IMR-90 (cell line): ENCODE measurements at regions not wholly inside any gene's neighbourhood (a gene's known extent, or its start where the extent isn't known, plus 50 kb on each side); places are given as distances from the start of the nearest gene placed in this dataset.

Experiments
- ATAC-seq: fragments of 200-7000 bp; cut with Tn5 transposase; 2 replicates; pipeline ENCODE4 v1.9.1; 2020; ENCODE audit warnings: low read depth, mild to moderate bottlenecking, moderate library complexity
- BruUV-seq: library from RNA; stranded (reverse); fragments of 400-500 nt; replicated peaks from 2 replicates; lab custom pipeline; 2021; lab: Mats Ljungman, UMichigan
- CTCF ChIA-PET: fragments of 300-600 bp; formaldehyde crosslinking; extraction: SDS; loops from one replicate; lab custom pipeline; 2021; ENCODE audit warnings: antibody characterized with exemption; lab: Yijun Ruan, JAX
- POLR2A ChIA-PET: fragments of 300-600 bp; sonication (Branson Sonifier 250); formaldehyde crosslinking; loops from one replicate; lab custom pipeline; 2022; ENCODE audit warnings: antibody characterized with exemption; ENCODE audit not compliant: unreplicated experiment; lab: Charles Lee
- DNase-seq: peaks from one replicate; pipeline ENCODE4 v3.0.0; 2013
- H2AFZ ChIP-seq: replicated peaks from 2 replicates; pipeline ENCODE3; 2013; ENCODE audit warnings: low read length, mild to moderate bottlenecking; ENCODE audit not compliant: poor library complexity
- H2AK5ac ChIP-seq: 2 replicates; pipeline ENCODE4 v1.6.1; 2013; ENCODE audit warnings: low read depth, low read length, inconsistent platforms
- H2AK9ac ChIP-seq: replicated peaks from 2 replicates; pipeline ENCODE3; 2013; ENCODE audit warnings: mild to moderate bottlenecking, low read depth, low read length, moderate library complexity; ENCODE audit not compliant: poor library complexity
- H2BK120ac ChIP-seq: 2 replicates; pipeline ENCODE4 v1.6.1; 2013; ENCODE audit warnings: low read depth, low read length, inconsistent platforms
- H2BK15ac ChIP-seq: 3 replicates; pipeline ENCODE4 v1.6.1; 2013; ENCODE audit warnings: low read depth, low read length, inconsistent platforms
- H2BK20ac ChIP-seq: 2 replicates; pipeline ENCODE4 v1.6.1; 2013; ENCODE audit warnings: low read depth, mild to moderate bottlenecking, inconsistent platforms, low read length, moderate library complexity
- H2BK5ac ChIP-seq: 2 replicates; pipeline ENCODE4 v1.6.1; 2013; ENCODE audit warnings: mild to moderate bottlenecking, low read depth, low read length, inconsistent platforms; ENCODE audit not compliant: poor library complexity, severe bottlenecking
- H3K14ac ChIP-seq: replicated peaks from 2 replicates; pipeline ENCODE4 v1.6.1; 2013; ENCODE audit warnings: low read depth, low read length, inconsistent platforms
- H3K18ac ChIP-seq: 2 replicates; pipeline ENCODE4 v1.6.1; 2013; ENCODE audit warnings: low read depth, low read length, control low read depth
- H3K23ac ChIP-seq: 2 replicates; pipeline ENCODE4 v1.6.1; 2013; ENCODE audit warnings: low read depth, low read length, inconsistent platforms
- H3K27ac ChIP-seq: 2 replicates; pipeline ENCODE4 v1.5.1; 2013; ENCODE audit warnings: mild to moderate bottlenecking, control low read depth, low read length; ENCODE audit not compliant: insufficient read depth
- H3K27me3 ChIP-seq: 2 replicates; pipeline ENCODE4 v1.6.1; 2013; ENCODE audit warnings: low read length; ENCODE audit not compliant: control insufficient read depth, insufficient read depth
- H3K36me3 ChIP-seq: 2 replicates; pipeline ENCODE4 v1.6.1; 2013; ENCODE audit warnings: low read length, mixed read lengths; ENCODE audit not compliant: control insufficient read depth, insufficient read depth
- H3K4ac ChIP-seq: 2 replicates; pipeline ENCODE4 v1.6.1; 2013; ENCODE audit warnings: low read depth, low read length, inconsistent platforms
- H3K4me1 ChIP-seq: 2 replicates; pipeline ENCODE4 v1.6.1; 2013; ENCODE audit warnings: low read length, mixed read lengths; ENCODE audit not compliant: control insufficient read depth, insufficient read depth
- H3K4me2 ChIP-seq: 2 replicates; pipeline ENCODE4 v1.6.1; 2013; ENCODE audit warnings: low read depth, mild to moderate bottlenecking, control low read depth, low read length, moderate library complexity
- H3K4me3 ChIP-seq: 2 replicates; pipeline ENCODE4 v1.5.1; 2013; ENCODE audit warnings: low read depth, mild to moderate bottlenecking, control low read depth, low read length, moderate library complexity; ENCODE audit not compliant: insufficient read depth
- H3K56ac ChIP-seq: 2 replicates; pipeline ENCODE4 v1.6.1; 2013; ENCODE audit warnings: low read length, inconsistent platforms; ENCODE audit not compliant: insufficient read depth; ENCODE audit errors: extremely low read depth
- H3K79me1 ChIP-seq, 2 experiments: 2 replicates each; pipeline ENCODE4 v1.6.1; 2013; ENCODE audit warnings: low read length in 2 of 2, inconsistent platforms in 1 of 2, low read depth in 1 of 2
- H3K9ac ChIP-seq: 2 replicates; pipeline ENCODE4 v1.6.1; 2013; ENCODE audit warnings: low read depth, low read length, control low read depth
- H3K9me1 ChIP-seq: 2 replicates; pipeline ENCODE4 v1.6.1; 2013; ENCODE audit warnings: low read length, inconsistent platforms; ENCODE audit not compliant: insufficient read depth
- H3K9me3 ChIP-seq: 2 replicates; pipeline ENCODE4 v1.6.1; 2013; ENCODE audit warnings: low read length; ENCODE audit not compliant: control insufficient read depth, insufficient read depth
- H4K20me1 ChIP-seq: 2 replicates; pipeline ENCODE4 v1.6.1; 2013; ENCODE audit warnings: low read length, inconsistent platforms; ENCODE audit not compliant: insufficient read depth
- H4K5ac ChIP-seq: 2 replicates; pipeline ENCODE4 v1.6.1; 2013; ENCODE audit warnings: mild to moderate bottlenecking, low read depth, low read length, control low read depth
- H4K8ac ChIP-seq, 2 experiments: 2 replicates each; pipeline ENCODE4 v1.6.1; 2013; ENCODE audit warnings: low read depth in 2 of 2, low read length in 2 of 2, control low read depth in 1 of 2, inconsistent platforms in 1 of 2
- H4K91ac ChIP-seq: 2 replicates; pipeline ENCODE4 v1.6.1; 2013; ENCODE audit warnings: low read depth, low read length, inconsistent platforms; ENCODE audit not compliant: insufficient read depth
- BHLHE40 ChIP-seq: fragments of 150-350 bp; IDR thresholded peaks from 2 replicates; pipeline ENCODE4 v1.6.1; 2016; ENCODE audit warnings: mild to moderate bottlenecking, low read depth, low read length
- POLR2A ChIP-seq: IDR thresholded peaks from 2 replicates; pipeline ENCODE4 v1.6.1; 2012; ENCODE audit warnings: mild to moderate bottlenecking, low read depth, low read length
- RAD21 ChIP-seq: IDR thresholded peaks from 2 replicates; pipeline ENCODE4 v1.6.1; 2012; ENCODE audit warnings: low read length, improper control_type of control experiment
- RFX5 ChIP-seq: IDR thresholded peaks from 2 replicates; pipeline ENCODE4 v1.8.0; 2012; ENCODE audit warnings: low read depth, mild to moderate bottlenecking, low read length, moderate library complexity
- WGBS, 2 experiments: methylation state at CpG; one replicate each; pipeline versions ENCODE4 v1.1.5 to v1.1.7; 2013; ENCODE audit warnings: missing lambda C conversion rate in 2 of 2; ENCODE audit not compliant: insufficient read length in 1 of 2; ENCODE audit errors: extremely low coverage in 2 of 2; 5-methylcytosine and 5-hydroxymethylcytosine counted together
- dilution Hi-C: fragments of 300-500 bp; cut with HindIII; formaldehyde crosslinking; loops from one replicate; pipeline ENCODE4 v1.14.3; 2018; ENCODE audit warnings: low sequenced_read_pairs; ENCODE audit not compliant: unreplicated experiment
- in situ Hi-C: fragments of 300-500 bp; cut with MboI; formaldehyde crosslinking; loops from 3 replicates; pipeline ENCODE4 v1.14.3; 2019; ENCODE audit warnings: low sequenced_read_pairs, inconsistent platforms, mixed read lengths
- intact Hi-C: fragments of 100-400 bp; cut with micrococcal nuclease; formaldehyde crosslinking; loops from 2 replicates; pipeline ENCODE4 v1.10.0; 2022
- TF ChIP-seq, protein P1 (sequence below): fragments of 150-350 bp; IDR thresholded peaks from 2 replicates; pipeline ENCODE4 v1.6.1; 2017; ENCODE audit warnings: mild to moderate bottlenecking, antibody characterized with exemption, low read length, low read depth

DNA sequence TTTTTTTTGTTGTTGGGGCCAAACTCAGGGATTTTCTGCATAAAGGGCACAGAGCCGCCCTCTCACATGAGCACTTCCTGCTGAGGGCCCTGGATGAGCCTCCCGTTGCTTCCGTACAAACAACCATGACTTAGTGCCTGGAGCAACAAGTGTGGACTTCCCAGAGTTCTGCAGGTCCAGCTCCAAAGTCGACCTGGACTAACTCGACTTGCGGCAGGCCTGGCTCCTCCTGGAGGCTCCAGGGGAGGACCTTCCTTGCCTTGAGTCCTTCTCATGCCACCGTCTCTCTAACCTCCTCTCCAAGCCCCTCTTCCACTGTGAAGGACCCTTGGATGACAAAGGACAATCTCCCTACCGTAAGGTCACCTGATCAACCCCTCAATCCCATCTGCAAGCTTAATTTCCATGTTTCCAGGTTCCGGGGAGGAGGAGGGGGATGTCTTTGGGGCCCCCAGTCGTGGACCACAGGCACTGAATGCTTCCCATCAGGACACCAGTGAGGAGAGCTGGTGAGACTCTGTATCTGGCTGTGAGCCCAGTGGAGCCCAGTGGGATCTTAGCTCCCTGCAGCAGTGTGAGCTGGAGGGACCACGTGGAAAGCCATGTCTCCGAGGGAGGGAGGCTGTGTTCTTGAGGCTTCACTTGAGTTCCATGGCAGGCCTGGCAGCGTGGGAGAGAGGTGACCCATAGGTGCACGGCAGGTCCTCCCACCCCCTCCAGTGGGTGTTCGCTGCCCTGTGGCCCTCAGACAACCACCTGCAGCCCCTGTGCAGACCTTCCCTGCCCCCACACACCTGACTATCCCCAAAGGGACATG, 199.5 kb upstream of the PPP2R2D start:
- Histone ChIP-seq H3K27ac (no peak overlapping the region), H3K18ac (no peak overlapping the region), H3K9ac (no peak overlapping the region), H3K23ac (no peak overlapping the region), H2BK5ac (no peak overlapping the region), H2AK5ac (no peak overlapping the region), H4K91ac (no peak overlapping the region), H3K4me1 (no peaks in the 10 kb centered on the region), H4K8ac (no peak overlapping the region), H2BK120ac (no peak overlapping the region), H2BK15ac (no peak overlapping the region), H3K4ac (no peak overlapping the region), H3K79me1 (no peaks in the 10 kb centered on the region), H2AK9ac (no peak overlapping the region), H4K20me1 (no peaks in the 10 kb centered on the region), H3K9me3 (peaks cover 49% of the 10 kb centered on the region), H3K27me3 (no peaks in the 10 kb centered on the region), H4K5ac (no peak overlapping the region), H3K4me3 (no peak overlapping the region), H2BK20ac (no peak overlapping the region), H3K4me2 (no peak overlapping the region), H3K14ac (no peak overlapping the region), H3K56ac (no peak overlapping the region), H3K9me1 (no peaks in the 10 kb centered on the region), H3K36me3 (no peaks in the 10 kb centered on the region), H2AFZ (no peak overlapping the region)
- TF ChIP-seq RFX5 (no peak), RAD21 (no peak), POLR2A (no peak), BHLHE40 (no peak)
- TF ChIP-seq, protein P1, sequence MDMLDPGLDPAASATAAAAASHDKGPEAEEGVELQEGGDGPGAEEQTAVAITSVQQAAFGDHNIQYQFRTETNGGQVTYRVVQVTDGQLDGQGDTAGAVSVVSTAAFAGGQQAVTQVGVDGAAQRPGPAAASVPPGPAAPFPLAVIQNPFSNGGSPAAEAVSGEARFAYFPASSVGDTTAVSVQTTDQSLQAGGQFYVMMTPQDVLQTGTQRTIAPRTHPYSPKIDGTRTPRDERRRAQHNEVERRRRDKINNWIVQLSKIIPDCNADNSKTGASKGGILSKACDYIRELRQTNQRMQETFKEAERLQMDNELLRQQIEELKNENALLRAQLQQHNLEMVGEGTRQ = no peak
- ChIA-PET POLR2A (no interaction called here), CTCF (no interaction called here)
- ATAC-seq (no peak), DNase-seq (no peak)
- dilution Hi-C loops (no loop called here), intact Hi-C loops (no loop called here), in situ Hi-C loops (no loop called here)
- BruUV-seq = no TSS peak
- no CpG with 5 or more reads among the region's 15 CpGs for WGBS, 2 experiments
